Breast epithelium (tissue), 4 donors: ENCODE measurements at regions not wholly inside any gene's neighbourhood (a gene's known extent, or its start where the extent isn't known, plus 50 kb on each side); places are given as distances from the start of the nearest gene placed in this dataset.
A peak's percentile ranks its signal among the peaks of the same experiment; 100 is the strongest.
"Not testable (repeated sequence)": the region's sequence is repeated elsewhere in the genome, so short reads cannot be mapped to it uniquely, and the experiment has no call there.

ENCODE experiments used
- DNase-seq, 2 donors: peaks; one replicate each; pipeline ENCODE4 v3.0.0-alpha.2; 2019; ENCODE audit warnings: low spot score in 2 of 2
- H3K27ac ChIP-seq, 2 donors: fragments of 200-600 bp; sonication (generic) in 1 of 2; one replicate each; pipeline ENCODE4 v1.5.1; 2016 to 2019; ENCODE audit warnings: mild to moderate bottlenecking in 1 of 2
- H3K27me3 ChIP-seq, 2 donors: fragments of 200-600 bp; sonication (generic) in 1 of 2; one replicate each; pipeline versions ENCODE4 v1.5.1 to v1.6.0; 2017 to 2019; ENCODE audit warnings: control low read depth in 1 of 2, mild to moderate bottlenecking in 1 of 2
- H3K36me3 ChIP-seq: fragments of 200-600 bp; one replicate; pipeline ENCODE4 v1.5.1; 2019
- H3K4me1 ChIP-seq, 2 donors: fragments of 200-600 bp; sonication (generic); one replicate each; pipeline ENCODE4 v1.5.1; 2016 to 2019; ENCODE audit warnings: control low read depth in 1 of 2
- H3K4me3 ChIP-seq, 3 donors: fragments of 200-600 bp; sonication (generic); 1 replicate in 2 of 3; 2 replicates in 1 of 3; pipeline ENCODE4 v1.5.1; 2016 to 2019; ENCODE audit warnings: mild to moderate bottlenecking in 3 of 3, moderate library complexity in 2 of 3
- H3K9me3 ChIP-seq, 2 donors: fragments of 200-600 bp; sonication (generic) in 1 of 2; one replicate each; pipeline ENCODE4 v1.5.1; 2016 to 2019; ENCODE audit warnings: control low read depth in 1 of 2
- POLR2A ChIP-seq: fragments of 450-650 bp; IDR thresholded peaks from one replicate; pipeline ENCODE4 v1.6.1; 2016; ENCODE audit warnings: antibody characterized with exemption, mild to moderate bottlenecking, moderate library complexity
- POLR2AphosphoS5 ChIP-seq, 3 donors: sonication (generic); formaldehyde crosslinking; IDR thresholded peaks; one replicate each; pipeline ENCODE4 v1.6.1; 2017; ENCODE audit warnings: antibody characterized with exemption in 3 of 3
- intact Hi-C: fragments of 100-400 bp; cut with DNase I; formaldehyde crosslinking; loops from one replicate; pipeline ENCODE4 v1.15.1; 2023; ENCODE audit warnings: low total_unique reads
- TF ChIP-seq, protein P1 (sequence below), 3 donors: fragments of 450-650 bp; IDR thresholded peaks; one replicate each; pipeline ENCODE4 v1.5.1; 2016 to 2017; ENCODE audit warnings: antibody characterized with exemption in 3 of 3, mild to moderate bottlenecking in 3 of 3, moderate library complexity in 3 of 3

DNA sequence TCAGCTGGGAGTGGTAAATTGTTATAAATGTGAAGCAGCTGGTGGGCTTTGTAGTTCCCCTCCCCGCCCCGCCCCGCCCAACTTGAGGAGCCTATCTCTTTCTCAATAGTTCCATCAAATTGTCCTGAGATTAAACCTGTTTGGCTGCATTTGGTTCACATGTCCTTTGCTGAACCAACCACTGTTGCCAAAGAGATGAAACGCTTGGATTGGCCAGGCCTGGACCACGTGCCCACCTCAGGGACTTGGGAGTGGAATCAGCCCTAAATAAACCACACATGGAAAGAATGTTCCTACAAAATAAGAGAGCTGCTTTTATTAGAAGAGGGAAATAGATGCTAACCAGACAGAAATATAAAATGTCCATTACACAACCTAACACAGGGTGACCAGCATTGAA, 424.9 kb upstream of the KAZN start:
- H3K36me3 ChIP-seq = no peaks in the 10 kb centered on the region
- no peaks in the 10 kb centered on the region for H3K4me1 ChIP-seq
- no peak for DNase-seq
- H3K4me3 ChIP-seq = no peak overlapping the region
- H3K27ac ChIP-seq = no peak overlapping the region
- H3K27me3 ChIP-seq = no peaks in the 10 kb centered on the region
- intact Hi-C loops = loop anchor here (5.0 kb wide), 1 partner anchor 389 kb away; no protein-coding TSS in a partner anchor
- TF ChIP-seq POLR2A (no peak), POLR2AphosphoS5 (IDR thresholded peaks at IDR 0.05) (no peak)
- TF ChIP-seq, protein P1, sequence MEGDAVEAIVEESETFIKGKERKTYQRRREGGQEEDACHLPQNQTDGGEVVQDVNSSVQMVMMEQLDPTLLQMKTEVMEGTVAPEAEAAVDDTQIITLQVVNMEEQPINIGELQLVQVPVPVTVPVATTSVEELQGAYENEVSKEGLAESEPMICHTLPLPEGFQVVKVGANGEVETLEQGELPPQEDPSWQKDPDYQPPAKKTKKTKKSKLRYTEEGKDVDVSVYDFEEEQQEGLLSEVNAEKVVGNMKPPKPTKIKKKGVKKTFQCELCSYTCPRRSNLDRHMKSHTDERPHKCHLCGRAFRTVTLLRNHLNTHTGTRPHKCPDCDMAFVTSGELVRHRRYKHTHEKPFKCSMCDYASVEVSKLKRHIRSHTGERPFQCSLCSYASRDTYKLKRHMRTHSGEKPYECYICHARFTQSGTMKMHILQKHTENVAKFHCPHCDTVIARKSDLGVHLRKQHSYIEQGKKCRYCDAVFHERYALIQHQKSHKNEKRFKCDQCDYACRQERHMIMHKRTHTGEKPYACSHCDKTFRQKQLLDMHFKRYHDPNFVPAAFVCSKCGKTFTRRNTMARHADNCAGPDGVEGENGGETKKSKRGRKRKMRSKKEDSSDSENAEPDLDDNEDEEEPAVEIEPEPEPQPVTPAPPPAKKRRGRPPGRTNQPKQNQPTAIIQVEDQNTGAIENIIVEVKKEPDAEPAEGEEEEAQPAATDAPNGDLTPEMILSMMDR (IDR thresholded peaks at IDR 0.05) = no peak
- H3K9me3 ChIP-seq = no peaks in the 10 kb centered on the region

DNA sequence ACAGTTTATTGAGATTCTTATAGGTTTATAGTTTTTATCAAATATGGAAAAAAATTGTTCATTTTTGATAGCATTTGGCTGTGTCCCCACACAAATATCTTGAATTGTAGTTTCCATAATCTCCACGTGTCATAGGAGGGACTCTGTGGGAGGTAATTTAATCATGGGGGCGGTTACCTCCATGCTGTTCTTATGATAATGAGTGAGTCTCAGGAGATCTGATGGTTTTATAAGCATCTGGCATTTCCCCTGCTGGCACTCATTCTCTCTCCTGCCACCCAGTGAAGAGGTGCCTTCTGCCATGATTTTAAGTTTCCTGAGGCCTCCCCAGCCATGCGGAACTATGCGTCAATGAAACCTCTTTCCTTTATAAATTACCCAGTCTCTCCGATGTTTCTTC, 420.6 kb upstream of the KAZN start:
- H3K9me3 ChIP-seq, H3K4me3 ChIP-seq, H3K27ac ChIP-seq, DNase-seq, H3K4me1 ChIP-seq, intact Hi-C loops, H3K27me3 ChIP-seq, H3K36me3 ChIP-seq: not testable (repeated sequence)

DNA sequence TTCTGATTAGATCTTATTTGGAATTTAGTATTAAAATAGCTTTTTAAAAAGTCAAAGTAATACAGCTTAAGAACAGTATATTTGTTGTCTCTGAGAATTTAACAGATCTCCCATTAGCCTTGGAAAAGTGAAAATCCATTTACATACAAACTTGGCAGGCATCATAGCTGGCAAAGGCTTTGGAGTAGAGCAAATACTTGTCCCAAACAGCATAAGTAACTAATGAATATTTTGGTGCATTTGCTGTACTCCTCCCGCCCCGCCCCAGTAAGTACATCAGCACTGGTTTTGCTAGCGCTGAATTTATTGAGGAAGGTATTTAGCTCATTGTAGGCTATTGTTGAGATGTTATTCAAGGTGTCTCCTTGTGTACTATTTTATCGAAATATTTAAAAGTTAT, 417.7 kb upstream of the KAZN start:
- Histone ChIP-seq H3K27me3 (peaks cover 0 to 7% of the 10 kb centered on the region in 2 donors), H3K4me3 (no peak overlapping the region), H3K36me3 (no peaks in the 10 kb centered on the region), H3K9me3 (no peaks in the 10 kb centered on the region), H3K27ac (peak overlapping the region in 1 of 2 donors; percentile 34), H3K4me1 (no peaks in the 10 kb centered on the region)
- no peak for DNase-seq
- intact Hi-C loops = no loop called here
- no peak for TF ChIP-seq POLR2AphosphoS5 (IDR thresholded peaks at IDR 0.05)
- TF ChIP-seq, protein P1 (IDR thresholded peaks at IDR 0.05) = no peak
- no peak for TF ChIP-seq POLR2A

DNA sequence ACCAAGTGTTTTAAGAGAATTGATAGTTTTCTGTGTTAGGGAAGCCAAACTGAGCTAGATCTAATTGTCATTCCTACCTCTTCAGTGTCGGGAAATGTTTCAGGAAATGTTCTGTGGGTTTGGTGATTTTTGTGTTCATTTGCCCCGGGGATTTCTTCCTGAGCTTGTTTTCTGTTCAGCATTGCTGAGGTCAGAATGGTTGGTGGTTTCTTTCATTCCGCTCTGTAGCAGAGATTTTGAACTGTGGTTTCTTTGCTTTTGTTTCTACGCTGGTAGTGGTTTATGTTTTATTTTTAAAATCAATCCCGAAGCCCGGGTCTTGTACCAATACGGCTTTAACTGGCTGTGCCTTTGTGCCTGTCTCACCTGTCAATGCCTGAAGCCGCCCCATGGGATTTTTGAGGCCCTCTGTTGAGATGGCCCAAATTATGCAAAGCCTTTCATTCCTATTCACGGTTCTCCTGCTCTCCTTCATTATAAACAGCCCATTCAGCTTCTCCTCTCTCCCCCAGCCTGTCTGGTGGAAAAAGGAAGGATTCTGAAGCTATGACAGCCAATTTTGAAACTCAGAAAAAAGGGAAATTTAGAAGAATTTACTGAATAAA, 417.2 kb upstream of the KAZN start:
- intact Hi-C loops = no loop called here
- TF ChIP-seq POLR2AphosphoS5 (IDR thresholded peaks at IDR 0.05) (no peak), POLR2A (no peak)
- TF ChIP-seq, protein P1 (IDR thresholded peaks at IDR 0.05) = no peak
- Histone ChIP-seq H3K9me3 (no peaks in the 10 kb centered on the region), H3K27ac (peak overlapping the region in 1 of 2 donors; percentile 34), H3K4me1 (no peaks in the 10 kb centered on the region), H3K36me3 (no peaks in the 10 kb centered on the region), H3K4me3 (no peak overlapping the region), H3K27me3 (peaks cover 0 to 7% of the 10 kb centered on the region in 2 donors)
- DNase-seq = peak in 1 of 2 donors; percentile 30

DNA sequence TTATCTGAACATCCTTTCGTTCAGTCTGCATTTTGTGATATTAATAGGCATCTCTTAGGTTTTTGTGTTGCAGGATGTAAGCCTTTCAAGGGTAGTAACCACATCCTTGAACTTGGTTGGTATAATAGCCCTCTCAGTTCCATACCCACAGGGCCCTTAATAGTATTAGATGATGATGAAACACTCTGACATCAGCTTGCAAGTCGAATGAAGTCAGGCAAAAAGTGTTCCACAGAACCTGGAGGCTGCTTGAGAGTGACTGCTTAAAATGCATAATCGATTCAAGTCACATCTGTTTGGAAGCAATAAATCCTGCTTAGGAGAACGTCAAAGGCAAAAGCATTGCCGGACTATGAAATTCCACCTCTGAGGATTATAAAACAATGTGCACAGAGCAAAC, 415.6 kb upstream of the KAZN start:
- H3K36me3 ChIP-seq = no peaks in the 10 kb centered on the region
- peaks cover 0 to 7% of the 10 kb centered on the region in 2 donors for H3K27me3 ChIP-seq
- DNase-seq = no peak
- TF ChIP-seq POLR2AphosphoS5 (IDR thresholded peaks at IDR 0.05) = no peak
- TF ChIP-seq POLR2A = no peak
- TF ChIP-seq, protein P1 (IDR thresholded peaks at IDR 0.05) = no peak
- H3K27ac ChIP-seq = no peak overlapping the region
- H3K4me3 ChIP-seq = no peak overlapping the region
- intact Hi-C loops = no loop called here
- H3K4me1 ChIP-seq = no peaks in the 10 kb centered on the region
- no peaks in the 10 kb centered on the region for H3K9me3 ChIP-seq

DNA sequence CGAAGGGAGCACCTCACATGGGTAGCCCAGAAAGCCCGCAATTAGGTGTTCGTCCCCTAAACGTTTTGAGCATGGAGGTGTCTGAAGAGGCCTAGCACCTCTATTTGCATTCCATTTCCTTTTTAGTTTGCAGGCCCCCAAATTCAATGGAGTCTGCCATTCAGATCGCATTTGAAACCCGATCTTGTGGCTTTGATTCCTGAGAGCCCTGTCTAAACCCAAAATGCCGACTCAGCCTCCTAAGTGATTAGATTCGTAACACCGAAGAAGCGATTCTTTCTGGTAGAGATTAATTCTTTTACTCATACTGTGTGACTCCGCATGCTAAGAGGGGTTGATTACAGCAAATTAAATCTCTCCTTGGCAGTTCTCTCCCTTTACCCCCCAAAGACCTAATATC, 415.2 kb upstream of the KAZN start:
- H3K4me3 ChIP-seq = no peak overlapping the region
- no peaks in the 10 kb centered on the region for H3K4me1 ChIP-seq
- no peak overlapping the region for H3K27ac ChIP-seq
- DNase-seq = no peak
- H3K27me3 ChIP-seq = peaks cover 0 to 7% of the 10 kb centered on the region in 2 donors
- intact Hi-C loops = no loop called here
- TF ChIP-seq, protein P1 (IDR thresholded peaks at IDR 0.05) = no peak
- no peak for TF ChIP-seq POLR2AphosphoS5 (IDR thresholded peaks at IDR 0.05)
- no peaks in the 10 kb centered on the region for H3K9me3 ChIP-seq
- H3K36me3 ChIP-seq = no peaks in the 10 kb centered on the region
